ENCODE measurements at regions not wholly inside any gene's neighbourhood (a gene's known extent, or its start where the extent isn't known, plus 50 kb on each side); places are given as distances from the start of the nearest gene placed in this dataset.
A peak's percentile ranks its signal among the peaks of the same experiment; 100 is the strongest.
"Not testable (repeated sequence)": the region's sequence is repeated elsewhere in the genome, so short reads cannot be mapped to it uniquely, and the experiment has no call there.

DNA sequence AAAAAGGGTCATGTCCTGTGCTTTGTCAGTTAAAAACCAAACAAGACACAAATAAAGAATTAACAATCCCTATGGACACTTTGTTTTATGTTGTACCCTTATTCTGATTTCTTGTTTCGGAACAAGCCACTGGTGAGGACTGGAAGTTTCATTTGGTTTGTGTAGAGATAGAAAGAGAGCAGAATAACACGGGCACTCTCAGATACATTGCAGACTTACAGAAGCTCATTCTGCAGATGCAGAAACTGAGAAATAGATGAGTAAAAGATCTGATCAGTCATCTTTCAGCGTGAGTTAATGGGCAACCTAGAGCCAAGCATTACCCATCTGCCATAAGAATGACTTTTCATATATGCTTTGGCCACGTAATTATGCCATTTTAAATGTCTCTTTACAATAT, 407.6 kb downstream of the RAB38 start:
- no peak for DNase-seq (ENCODE audit: low spot score)

DNA sequence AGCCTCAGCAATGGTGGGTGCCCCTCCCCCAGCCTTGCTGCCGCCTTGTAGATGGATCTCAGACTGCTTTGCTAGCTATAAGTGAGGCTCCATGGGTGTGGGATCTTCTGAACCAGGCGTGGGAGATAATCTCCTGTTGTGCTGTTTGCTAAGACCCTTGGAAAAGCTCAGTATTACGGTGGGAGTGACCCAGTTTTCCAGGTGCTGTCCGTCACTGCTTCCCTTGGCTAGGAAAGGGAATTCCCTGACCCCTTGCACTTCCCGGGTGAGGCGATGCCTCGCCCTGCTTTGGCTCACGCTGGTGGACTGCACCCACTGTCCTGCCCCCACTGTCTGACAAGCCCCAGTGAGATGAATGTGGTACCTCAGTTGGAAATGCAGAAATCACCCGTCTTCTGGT, 411.2 kb downstream of the RAB38 start:
- not testable (repeated sequence) for DNase-seq (ENCODE audit: low spot score)

DNA sequence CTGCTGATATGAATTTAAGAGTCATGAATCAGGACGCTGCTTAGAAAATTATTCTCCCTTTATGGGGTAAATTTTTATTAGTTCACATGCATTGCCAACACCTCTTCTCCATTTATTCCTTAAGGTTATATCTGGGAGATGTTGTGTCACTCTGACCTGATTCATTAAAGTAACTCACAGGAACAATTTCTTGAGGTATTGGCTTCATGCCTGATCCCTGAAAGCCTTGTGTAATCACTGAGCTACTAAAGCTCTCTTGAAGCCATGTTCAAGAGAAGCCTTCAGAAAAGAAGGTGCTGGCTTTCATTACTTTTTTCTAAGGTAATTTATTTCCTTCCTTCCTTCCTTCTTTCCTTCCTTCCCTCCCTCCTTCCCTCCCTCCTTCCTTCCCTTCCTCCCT, 420.6 kb downstream of the RAB38 start:
- no peak for DNase-seq (ENCODE audit: low spot score)

DNA sequence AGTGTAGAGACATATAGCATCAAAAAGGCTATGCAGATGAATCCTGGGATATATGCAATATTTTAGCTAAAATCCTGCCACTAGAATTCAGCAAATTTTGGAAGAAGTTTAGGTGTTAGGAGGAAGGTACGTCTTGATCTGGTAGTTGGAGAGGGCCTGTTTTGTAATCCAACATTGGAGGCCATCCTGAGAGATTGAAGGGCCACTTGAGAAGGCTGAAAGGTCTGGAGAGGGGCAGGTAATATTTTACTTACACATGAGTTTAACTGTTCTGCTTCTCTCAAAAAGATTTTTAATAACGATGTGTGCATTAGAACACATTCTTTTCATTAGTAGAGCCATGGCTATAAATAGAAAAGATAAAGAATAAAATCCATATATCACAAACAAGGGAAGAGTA, 422.1 kb downstream of the RAB38 start:
- DNase-seq (ENCODE audit: low spot score): no peak

DNA sequence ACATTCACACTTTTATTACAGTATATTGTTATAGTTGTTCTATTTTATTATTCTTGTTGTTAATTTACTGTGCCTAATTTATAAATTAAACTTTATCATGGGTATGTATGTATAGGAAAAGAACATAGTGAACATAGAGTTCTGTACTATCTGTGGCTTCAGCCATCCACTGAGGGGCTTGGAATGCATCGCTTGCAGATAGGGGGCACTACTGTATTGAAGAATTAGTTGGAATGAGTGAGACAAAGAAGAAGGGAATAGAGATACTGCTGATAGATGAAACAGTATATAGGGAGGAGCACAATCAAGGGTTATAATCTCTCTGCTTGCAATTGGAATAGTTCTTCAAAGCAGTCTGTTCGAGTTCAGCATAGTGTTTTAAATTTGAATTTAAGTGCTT, 432.2 kb downstream of the RAB38 start:
- no peak for DNase-seq (ENCODE audit: low spot score)

DNA sequence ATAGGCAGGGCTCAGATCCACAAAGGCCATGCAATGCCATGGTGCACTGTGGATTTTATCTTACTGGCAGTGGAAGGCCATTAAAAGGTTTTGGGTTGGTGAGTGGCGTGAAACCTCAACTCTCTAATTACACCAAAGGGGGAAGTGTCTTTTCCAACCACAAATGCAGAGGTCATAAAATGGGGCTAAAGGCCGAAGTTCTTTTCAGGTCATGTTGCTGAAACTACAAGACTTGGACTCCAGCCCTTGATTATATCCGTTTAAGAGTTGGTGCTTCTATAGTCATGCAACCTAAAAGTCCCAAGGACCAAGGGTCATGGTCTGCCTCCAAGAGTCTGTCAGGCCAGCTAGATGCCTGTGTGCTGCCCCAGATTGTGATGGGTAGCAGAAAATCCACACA, 434.3 kb downstream of the RAB38 start:
- no peak for DNase-seq (ENCODE audit: low spot score)

DNA sequence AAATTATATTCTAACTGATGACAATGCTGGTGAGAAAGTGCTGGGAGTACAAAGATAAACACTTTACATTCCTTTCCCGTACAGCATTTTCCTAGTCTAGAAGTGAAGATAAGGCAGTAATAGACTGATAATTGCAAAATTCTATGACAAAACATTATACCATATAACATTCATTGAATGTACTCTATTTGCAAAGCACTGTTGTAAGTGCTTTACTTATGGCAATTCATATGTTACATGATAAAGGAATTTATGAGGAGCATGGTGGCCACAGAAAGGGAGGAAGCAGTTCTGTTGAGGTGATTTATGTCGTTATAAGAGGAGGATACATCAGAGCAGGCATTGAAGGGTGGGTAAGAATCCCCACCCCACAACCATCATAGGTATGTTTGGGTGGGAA, 434.8 kb downstream of the RAB38 start:
- no peak for DNase-seq (ENCODE audit: low spot score)

DNA sequence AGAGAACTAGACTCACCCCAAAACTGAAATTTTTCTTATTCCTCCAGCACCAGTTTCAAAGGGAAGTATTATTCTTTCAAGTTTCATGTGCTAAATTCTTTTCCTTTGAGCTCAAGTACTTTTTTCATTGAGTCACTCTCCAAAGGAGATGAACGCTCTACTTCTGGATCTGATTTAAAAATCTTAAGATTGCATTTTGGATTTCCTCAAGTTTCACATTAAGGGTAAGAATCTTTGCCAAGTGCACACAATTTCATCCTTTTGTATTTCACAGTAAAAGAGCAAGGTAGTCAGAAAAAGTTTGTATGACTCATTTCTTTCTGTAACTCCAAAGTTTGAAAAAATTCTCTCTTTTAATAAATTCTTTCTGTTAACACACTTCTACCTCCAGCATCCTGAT, 435.5 kb downstream of the RAB38 start:
- DNase-seq (ENCODE audit: low spot score): no peak

DNA sequence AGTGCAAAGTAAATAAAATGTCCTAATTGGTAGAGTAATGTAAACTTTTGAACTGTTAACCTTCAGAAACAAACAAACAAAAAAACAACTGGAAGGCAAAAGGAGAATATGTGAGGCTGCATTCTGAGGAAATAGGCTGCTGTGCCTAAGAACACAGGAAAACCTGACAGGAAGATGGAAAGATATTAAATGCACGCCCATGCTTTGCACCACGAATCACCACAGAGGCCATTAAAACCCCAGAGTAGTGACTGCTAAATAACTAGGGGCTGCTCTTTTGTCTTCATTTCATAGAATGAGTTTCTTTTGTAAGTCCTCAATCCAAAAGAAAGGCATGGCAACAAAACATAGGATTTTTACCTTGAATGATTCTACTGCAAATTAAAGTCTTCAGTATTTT, 436.0 kb downstream of the RAB38 start:
- DNase-seq (ENCODE audit: low spot score): no peak

DNA sequence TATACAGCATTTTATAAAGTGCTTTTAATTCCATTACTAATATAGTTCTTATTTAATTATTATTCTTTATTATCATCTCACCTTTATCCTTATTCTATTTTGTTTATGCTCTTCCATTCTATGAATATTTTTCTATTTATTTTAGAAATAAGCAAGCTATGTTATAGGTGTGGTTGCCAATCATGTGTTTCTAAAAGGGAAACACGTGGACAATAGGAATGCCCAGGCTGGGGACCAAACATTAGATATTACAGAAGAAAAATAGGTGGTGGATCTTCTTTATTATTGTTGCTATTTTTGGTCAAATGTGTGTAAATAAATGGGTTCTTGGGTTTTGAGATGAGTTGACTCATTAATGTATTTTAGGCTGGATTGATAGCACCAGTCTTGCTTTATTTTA, 438.3 kb downstream of the RAB38 start:
- DNase-seq (ENCODE audit: low spot score): no peak

DNA sequence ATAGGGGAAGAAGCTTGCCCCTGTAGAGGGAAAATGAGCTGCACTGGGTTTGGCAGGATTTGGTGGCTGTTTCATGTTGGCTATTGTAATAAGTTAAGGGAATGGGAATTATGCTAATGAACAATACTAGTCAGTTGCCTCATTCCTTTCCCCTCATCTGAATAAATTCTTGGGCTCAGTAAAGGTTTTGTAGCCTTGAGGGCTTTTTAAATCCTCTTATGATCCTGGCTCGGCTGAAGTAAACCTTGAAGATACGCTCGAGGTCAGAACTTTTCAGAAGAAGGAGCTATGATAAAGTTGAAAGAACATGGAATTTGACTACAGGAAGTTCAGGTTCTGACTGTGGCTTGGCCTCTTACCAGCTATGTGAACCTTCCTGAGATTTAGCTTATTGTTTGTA, 448.7 kb downstream of the RAB38 start:
- DNase-seq (ENCODE audit: low spot score): no peak

DNA sequence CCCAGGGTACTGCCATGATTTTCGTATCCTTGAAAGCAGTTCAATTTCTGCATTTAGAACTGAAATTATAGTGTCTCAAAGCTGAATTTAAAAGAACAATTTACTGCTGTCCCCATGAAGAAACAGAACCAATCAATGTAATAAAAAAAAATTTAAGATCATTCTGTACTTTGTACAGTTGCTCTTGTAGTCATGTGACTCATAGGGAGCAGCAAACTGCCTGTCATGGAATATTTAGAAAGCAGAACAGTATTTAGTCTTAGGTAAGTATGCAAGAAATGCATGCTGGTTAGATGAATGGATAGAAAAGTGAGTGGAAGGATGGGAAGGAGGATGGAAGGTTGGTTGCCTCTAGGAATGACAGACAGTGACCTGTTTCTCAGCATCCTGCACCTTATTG, 450.9 kb downstream of the RAB38 start:
- no peak for DNase-seq (ENCODE audit: low spot score)

DNA sequence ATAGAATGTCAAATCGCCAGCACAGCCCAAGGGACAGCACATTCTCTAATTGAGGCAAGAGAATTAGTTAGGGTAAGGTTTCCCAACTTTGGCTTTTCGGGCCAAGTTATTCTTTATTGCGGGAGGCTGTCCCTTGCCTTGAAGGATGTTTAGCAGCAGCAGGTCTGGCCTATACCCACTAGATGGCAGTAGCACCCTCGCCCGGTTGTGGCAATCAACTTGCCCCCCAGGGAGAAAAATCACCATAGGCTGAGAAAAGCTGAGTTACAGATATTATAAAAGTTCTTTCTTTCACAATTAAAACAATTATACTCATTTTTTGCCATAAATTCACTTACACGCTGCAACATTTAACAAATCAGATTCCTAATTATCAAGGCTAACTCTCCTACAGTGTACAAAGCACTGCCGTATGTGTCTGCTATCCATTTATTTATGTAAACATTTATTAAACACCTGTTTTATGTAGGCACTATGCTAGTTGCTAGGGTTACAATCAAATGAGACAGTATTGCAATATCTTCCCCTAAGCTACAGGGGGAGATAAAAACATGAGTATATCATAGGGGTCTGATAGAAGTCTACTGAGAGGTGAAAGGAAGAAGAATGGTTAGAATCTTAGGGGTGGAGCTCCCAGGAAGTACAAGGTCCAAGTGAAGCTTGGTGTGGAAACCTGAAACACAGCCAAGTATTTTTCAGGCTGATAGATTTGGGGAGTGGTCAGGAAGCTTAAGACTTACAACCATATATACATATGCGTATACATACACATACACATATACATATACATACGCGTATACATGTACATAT, 452.3 kb downstream of the RAB38 start:
- peak; percentile 53 for DNase-seq (ENCODE audit: low spot score)

DNA sequence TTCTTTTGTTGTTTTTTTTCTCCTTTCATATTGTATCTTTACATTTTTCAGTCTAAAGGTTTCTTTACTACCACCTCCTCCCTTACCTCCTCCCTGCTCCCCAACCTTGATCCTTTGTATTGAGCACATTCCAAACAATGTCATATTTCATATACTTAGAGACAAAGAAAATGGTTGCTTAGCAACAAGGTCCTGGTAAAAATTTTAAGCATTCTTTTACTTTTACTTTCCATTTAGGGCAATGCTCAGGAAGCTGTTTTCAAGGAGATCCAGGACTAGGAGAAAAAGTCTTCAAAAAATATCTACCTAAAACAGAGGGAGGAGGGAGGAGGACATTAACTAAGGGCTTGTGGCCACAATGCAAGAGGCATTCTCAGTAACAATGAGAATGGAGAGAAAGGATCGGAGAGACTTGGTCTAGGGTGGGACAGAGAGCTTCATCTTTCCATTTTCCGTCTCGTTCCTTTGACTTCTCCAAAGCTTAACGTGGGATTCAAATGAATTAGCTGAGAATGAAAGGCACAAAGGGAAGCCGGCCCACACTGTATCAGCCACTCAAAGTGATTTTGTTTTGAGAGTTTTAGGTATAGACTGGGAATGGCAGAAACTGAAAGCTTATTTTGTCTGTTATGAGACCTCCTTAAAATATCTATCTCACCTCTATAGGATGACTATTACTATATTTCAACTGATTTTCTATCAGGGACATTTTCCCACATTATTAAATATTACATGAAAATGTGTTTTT, 455.7 kb downstream of the RAB38 start:
- no peak for DNase-seq (ENCODE audit: low spot score)

DNA sequence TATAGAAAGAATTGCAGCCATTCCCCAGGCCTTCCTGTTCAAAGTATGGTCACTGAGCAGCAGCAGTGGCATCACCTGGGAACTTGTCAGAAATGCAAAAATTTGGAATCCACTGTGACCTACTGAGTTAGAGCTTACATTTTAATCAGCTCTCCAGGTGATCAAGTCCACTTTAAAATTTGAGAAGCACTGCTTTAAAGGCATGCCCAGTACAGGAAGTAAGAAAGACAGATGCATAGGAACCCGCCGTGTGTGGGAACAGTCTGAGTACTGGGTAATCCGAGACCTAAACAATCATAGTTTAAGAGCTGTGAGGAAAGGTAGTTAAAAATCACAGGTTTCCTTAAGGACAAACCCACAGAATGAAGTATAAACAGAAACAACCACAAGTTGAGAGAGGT, 462.4 kb downstream of the RAB38 start:
- DNase-seq (ENCODE audit: low spot score): no peak

DNA sequence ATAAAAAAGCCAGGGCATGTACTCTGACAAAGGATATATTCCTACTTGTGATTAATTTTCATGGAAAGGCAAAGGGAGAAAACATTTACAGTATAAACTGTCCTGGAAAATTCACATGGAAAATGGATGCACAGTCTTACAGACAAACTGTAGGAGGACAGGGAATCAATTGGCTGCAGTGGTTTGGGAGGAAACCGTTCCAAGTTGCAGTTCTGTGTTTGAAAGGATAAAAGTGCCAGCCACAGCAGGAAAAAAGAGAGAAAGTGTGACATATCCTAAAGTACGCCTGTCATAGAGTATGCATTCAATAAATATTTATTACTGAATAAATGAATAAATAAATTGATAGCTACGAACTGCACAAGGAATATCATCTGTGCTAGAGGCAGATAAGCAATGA, 462.9 kb downstream of the RAB38 start:
- DNase-seq (ENCODE audit: low spot score): no peak

DNA sequence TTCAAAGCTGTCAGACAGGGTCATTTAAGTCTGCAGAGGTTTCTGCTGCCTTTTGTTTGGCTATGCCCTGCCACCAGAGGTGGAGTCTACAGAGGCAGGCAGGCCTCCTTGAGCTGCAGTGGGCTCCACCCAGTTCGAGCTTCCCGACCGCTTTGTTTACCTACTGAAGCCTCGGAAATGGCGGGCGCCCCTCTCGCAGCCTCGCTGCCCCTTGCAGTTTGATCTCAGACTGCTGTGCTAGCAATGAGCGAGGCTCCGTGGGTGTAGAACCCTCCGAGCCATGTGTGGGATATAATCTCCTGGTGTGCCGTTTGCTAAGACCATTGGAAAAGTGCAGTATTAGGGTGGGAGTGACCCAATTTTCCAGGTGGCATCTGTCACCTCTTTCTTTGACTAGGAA, 471.7 kb downstream of the RAB38 start:
- DNase-seq (ENCODE audit: low spot score): not testable (repeated sequence)

DNA sequence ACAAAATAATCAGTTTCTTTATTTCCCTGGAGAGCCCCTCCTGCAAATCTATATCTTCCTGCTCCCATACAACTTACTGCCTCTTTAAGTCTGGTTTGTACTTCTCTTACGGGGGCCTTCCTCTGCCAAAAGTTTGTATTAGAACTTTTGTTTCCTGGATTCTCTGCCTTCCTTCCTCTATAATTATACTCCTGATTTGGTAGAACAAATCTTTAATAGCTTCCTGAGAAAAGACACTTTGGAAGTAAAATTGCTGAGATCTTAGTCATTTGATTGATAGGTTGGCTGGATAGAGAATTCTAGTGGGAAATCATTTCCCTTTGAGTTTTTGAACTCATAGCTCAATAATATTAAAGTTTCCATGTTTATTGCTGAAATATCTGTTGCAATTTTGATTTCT, 499.2 kb downstream of the RAB38 start:
- no peak for DNase-seq (ENCODE audit: low spot score)

DNA sequence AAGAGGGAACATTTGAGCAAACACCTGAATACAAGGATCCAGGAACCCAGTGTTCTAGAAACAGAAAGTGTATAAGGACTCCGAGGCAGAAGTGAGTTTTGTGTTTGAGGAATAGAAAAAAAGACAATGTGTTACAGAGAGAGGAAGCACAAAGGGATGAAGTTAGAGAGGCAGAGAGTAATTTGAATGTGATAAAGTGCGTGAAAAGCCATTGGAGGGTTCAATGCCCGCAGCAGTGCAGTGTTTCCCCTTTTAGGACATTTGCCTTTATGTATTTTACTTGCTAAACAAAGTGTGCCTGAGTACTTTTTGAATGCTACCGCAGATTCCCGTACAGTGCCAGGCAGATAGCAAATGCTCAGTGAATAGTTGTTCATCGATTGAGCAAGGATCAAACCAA, 508.5 kb downstream of the RAB38 start:
- no peak for DNase-seq (ENCODE audit: low spot score)

DNA sequence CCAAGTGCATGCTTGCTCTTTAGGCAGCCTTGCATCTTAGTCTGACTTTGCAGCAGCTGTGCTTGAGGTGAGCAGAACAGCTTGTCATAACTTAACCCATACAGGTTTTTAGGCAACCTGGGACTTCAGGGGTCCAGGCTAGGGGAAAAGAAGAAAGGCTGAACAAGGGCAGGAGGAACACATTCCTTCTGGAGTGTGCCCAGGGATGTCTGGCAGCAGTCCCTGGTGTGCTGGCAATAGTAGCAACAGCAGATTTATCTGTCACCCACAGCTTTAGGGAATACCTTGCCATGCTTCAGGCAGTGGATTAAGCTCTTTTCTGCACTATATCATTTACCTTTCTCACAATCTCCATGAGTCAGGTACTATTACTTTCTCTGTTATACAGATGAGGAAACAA, 513.0 kb downstream of the RAB38 start:
- DNase-seq (ENCODE audit: low spot score): no peak

DNA sequence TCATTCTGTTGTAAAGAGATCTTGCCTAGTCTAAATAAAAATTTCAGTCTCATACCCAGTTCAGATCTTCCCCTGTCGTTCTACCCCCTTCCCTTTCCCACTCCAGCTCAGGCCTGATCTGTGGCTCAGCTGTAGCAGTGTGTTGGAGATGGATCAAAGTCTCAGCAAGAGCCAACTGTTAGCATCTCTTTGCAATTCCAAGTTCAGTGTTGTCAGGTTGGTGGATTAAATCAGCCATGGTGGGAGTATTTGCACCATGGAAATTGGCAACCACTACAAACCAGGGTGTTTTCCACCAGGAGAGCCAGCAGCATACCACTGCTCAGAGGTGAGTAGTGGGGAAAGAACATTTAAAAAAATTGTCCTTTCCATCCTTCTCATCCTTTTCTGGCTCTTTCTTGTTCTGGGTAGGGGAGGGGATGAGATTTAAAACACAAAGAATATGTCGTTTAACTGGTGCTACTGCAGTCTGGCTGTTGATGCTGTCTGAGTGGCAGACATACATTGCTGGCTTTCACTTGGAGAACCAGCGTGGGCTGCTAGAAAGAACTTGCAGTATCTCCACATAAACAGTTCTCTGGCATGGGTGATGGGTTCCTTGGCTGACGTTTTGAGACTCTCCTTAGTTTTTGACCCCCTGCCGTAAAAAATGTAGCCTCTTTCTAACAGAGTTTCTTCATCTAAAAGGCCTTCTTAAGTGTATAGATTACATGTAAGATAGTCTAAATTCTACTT, 514.1 kb downstream of the RAB38 start:
- DNase-seq (ENCODE audit: low spot score): no peak

DNA sequence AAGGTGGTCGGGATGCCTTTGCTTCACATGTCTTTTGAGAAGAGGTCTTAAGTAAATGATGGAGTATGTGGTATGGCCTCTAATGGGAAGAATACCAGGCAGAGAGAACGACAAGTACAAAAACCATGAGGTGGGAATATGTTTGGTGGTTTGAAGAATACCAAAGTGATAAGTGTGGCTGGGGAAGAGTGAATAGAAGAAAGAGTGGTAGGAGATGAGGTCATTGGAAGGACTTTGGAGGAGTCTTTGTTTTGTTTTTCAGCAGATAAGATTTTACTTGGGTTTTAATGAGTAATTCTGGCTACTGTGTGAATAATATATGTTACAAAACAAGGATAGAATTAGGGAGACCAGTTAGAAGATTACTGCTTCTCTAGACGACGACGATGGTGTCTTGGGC, 515.4 kb downstream of the RAB38 start:
- DNase-seq (ENCODE audit: low spot score): no peak

DNA sequence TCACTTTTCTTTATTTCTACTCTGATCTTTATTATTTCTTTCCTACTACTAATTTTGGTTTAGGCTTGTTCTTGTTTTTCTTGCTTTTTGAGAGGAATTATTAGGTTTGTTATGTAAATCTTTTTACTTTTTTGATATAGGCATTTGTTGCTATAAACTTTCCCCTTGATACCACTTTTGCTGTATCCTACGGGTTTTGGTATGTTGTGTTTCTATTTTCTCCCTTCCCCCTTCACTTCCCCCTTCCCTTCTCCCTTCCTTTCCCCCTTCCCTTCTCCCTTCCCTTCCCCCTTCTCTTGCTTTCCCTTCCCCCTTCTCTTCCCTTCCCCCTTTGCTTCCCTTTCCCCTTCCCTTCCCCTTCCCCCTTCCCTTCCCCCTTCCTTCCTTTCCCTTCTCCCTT, 529.6 kb downstream of the RAB38 start:
- no peak for DNase-seq (ENCODE audit: low spot score)

Data from mucosa of gallbladder (tissue), 1 donor.